ENCODE measurements at regions not wholly inside any gene's neighbourhood (a gene's known extent, or its start where the extent isn't known, plus 50 kb on each side); places are given as distances from the start of the nearest gene placed in this dataset.

GRCh38 chr7:118011652-118012051 lies 138.4 kb upstream of the CTTNBP2 start:
- no peak for TF ChIP-seq CTCF (IDR thresholded peaks at IDR 0.05)
- Histone ChIP-seq H3K4me1 (peaks cover 8% of the 10 kb centered on the region), H3K4me3 (ENCODE audit: low read depth, low read length) (no peak overlapping the region), H3K27ac (no peak overlapping the region), H3K9ac (no peak overlapping the region), H2AFZ (no peak overlapping the region), H3K79me2 (no peaks in the 10 kb centered on the region), H3K9me3 (ENCODE audit: control insufficient read depth, low read length) (no peaks in the 10 kb centered on the region), H3K36me3 (ENCODE audit: control insufficient read depth, insufficient read depth, low read length) (no peaks in the 10 kb centered on the region), H3K27me3 (ENCODE audit: control insufficient read depth, insufficient read depth, low read length) (no peaks in the 10 kb centered on the region), H3K4me2 (ENCODE audit: low read length) (no peak overlapping the region)

- no peak overlapping the region for H3K4me2 ChIP-seq (ENCODE audit: low read length)
- H3K9me3 ChIP-seq (ENCODE audit: control insufficient read depth, low read length), result no peaks in the 10 kb centered on the region
- H3K4me1 ChIP-seq, result no peaks in the 10 kb centered on the region
- H3K79me2 ChIP-seq, result no peaks in the 10 kb centered on the region
- TF ChIP-seq CTCF (IDR thresholded peaks at IDR 0.05), result no peak
- no peaks in the 10 kb centered on the region for H3K36me3 ChIP-seq (ENCODE audit: control insufficient read depth, insufficient read depth, low read length)
- no peak overlapping the region for H2AFZ ChIP-seq
- H3K4me3 ChIP-seq (ENCODE audit: low read depth, low read length), result no peak overlapping the region
- H3K9ac ChIP-seq, result no peak overlapping the region
- no peaks in the 10 kb centered on the region for H3K27me3 ChIP-seq (ENCODE audit: control insufficient read depth, insufficient read depth, low read length)
- H3K27ac ChIP-seq, result no peak overlapping the region
Measured at GRCh38 chr7:118013252-118014010, 140.2 kb upstream of the CTTNBP2 start.

- H3K4me1 ChIP-seq, result no peaks in the 10 kb centered on the region
- no peaks in the 10 kb centered on the region for H3K27me3 ChIP-seq (ENCODE audit: control insufficient read depth, insufficient read depth, low read length)
- no peak for TF ChIP-seq CTCF (IDR thresholded peaks at IDR 0.05)
- H3K79me2 ChIP-seq, result no peaks in the 10 kb centered on the region
- no peaks in the 10 kb centered on the region for H3K36me3 ChIP-seq (ENCODE audit: control insufficient read depth, insufficient read depth, low read length)
- H3K4me3 ChIP-seq (ENCODE audit: low read depth, low read length), result no peak overlapping the region
- H3K4me2 ChIP-seq (ENCODE audit: low read length), result no peak overlapping the region
- no peak overlapping the region for H2AFZ ChIP-seq
- H3K9ac ChIP-seq, result no peak overlapping the region
- H3K27ac ChIP-seq, result no peak overlapping the region
- H3K9me3 ChIP-seq (ENCODE audit: control insufficient read depth, low read length), result no peaks in the 10 kb centered on the region
Measured at GRCh38 chr7:118022546-118022945, 149.3 kb upstream of the CTTNBP2 start.

GRCh38 chr7:118026791-118027190 lies 153.6 kb upstream of the CTTNBP2 start:
- H3K4me1 ChIP-seq, result peaks cover 6% of the 10 kb centered on the region
- no peaks in the 10 kb centered on the region for H3K36me3 ChIP-seq (ENCODE audit: control insufficient read depth, insufficient read depth, low read length)
- H3K27me3 ChIP-seq (ENCODE audit: control insufficient read depth, insufficient read depth, low read length), result no peaks in the 10 kb centered on the region
- no peak overlapping the region for H2AFZ ChIP-seq
- no peak for TF ChIP-seq CTCF (IDR thresholded peaks at IDR 0.05)
- no peaks in the 10 kb centered on the region for H3K79me2 ChIP-seq
- no peak overlapping the region for H3K4me3 ChIP-seq (ENCODE audit: low read depth, low read length)
- H3K27ac ChIP-seq, result no peak overlapping the region
- no peaks in the 10 kb centered on the region for H3K9me3 ChIP-seq (ENCODE audit: control insufficient read depth, low read length)
- no peak overlapping the region for H3K4me2 ChIP-seq (ENCODE audit: low read length)
- no peak overlapping the region for H3K9ac ChIP-seq

- no peaks in the 10 kb centered on the region for H3K9me3 ChIP-seq (ENCODE audit: control insufficient read depth, low read length)
- no peaks in the 10 kb centered on the region for H3K79me2 ChIP-seq
- no peaks in the 10 kb centered on the region for H3K27me3 ChIP-seq (ENCODE audit: control insufficient read depth, insufficient read depth, low read length)
- H3K4me1 ChIP-seq, result peaks cover 6% of the 10 kb centered on the region
- H3K4me2 ChIP-seq (ENCODE audit: low read length), result no peak overlapping the region
- H3K9ac ChIP-seq, result no peak overlapping the region
- H3K27ac ChIP-seq, result no peak overlapping the region
- no peak overlapping the region for H2AFZ ChIP-seq
- no peak for TF ChIP-seq CTCF (IDR thresholded peaks at IDR 0.05)
- no peak overlapping the region for H3K4me3 ChIP-seq (ENCODE audit: low read depth, low read length)
- no peaks in the 10 kb centered on the region for H3K36me3 ChIP-seq (ENCODE audit: control insufficient read depth, insufficient read depth, low read length)
Measured at GRCh38 chr7:118028226-118028625, 155.0 kb upstream of the CTTNBP2 start.
